Stimulated activated CD4-positive, alpha-beta T cell treated with anti-CD3 and anti-CD28 coated beads, TNF-alpha, amount 100 ng/mL, for 1 hour (primary cell): ENCODE measurements at regions not wholly inside any gene's neighbourhood (a gene's known extent, or its start where the extent isn't known, plus 50 kb on each side); places are given as distances from the start of the nearest gene placed in this dataset.
"Not testable (repeated sequence)": the region's sequence is repeated elsewhere in the genome, so short reads cannot be mapped to it uniquely, and the experiment has no call there.

ENCODE experiments used
- DNase-seq, 3 donors: peaks; one replicate each; pipeline ENCODE4 v3.0.0-alpha.2; 2020; ENCODE audit warnings: low read depth in 3 of 3, low spot score in 1 of 3

- DNase-seq: not testable (repeated sequence)
Observed at GRCh38 chr10:77740396-77740795, 102.8 kb upstream of the KCNMA1 start.

GRCh38 chr10:77738496-77739158, 101.0 kb upstream of the KCNMA1 start:
- no peak for DNase-seq

- no peak for DNase-seq
Observed at GRCh38 chr10:77737608-77738007, 100.0 kb upstream of the KCNMA1 start.

- not testable (repeated sequence) for DNase-seq
Observed at GRCh38 chr10:77735136-77735535, 97.5 kb upstream of the KCNMA1 start.

- DNase-seq: no peak
Observed at GRCh38 chr10:77732213-77733003, 94.8 kb upstream of the KCNMA1 start.

- DNase-seq: no peak
Observed at GRCh38 chr10:77727481-77727880, 89.9 kb upstream of the KCNMA1 start.

GRCh38 chr10:77726732-77727131, 89.1 kb upstream of the KCNMA1 start:
- no peak for DNase-seq

GRCh38 chr10:77726301-77726700, 88.7 kb upstream of the KCNMA1 start:
- no peak for DNase-seq

GRCh38 chr10:77724820-77725219, 87.2 kb upstream of the KCNMA1 start:
- DNase-seq: no peak

GRCh38 chr10:77723376-77723775, 85.8 kb upstream of the KCNMA1 start:
- DNase-seq: no peak

- not testable (repeated sequence) for DNase-seq
Observed at GRCh38 chr10:77722956-77723355, 85.3 kb upstream of the KCNMA1 start.

- no peak for DNase-seq
Observed at GRCh38 chr10:77721815-77722214, 84.2 kb upstream of the KCNMA1 start.

- DNase-seq: no peak
Observed at GRCh38 chr10:77718957-77719356, 81.3 kb upstream of the KCNMA1 start.

GRCh38 chr10:77718312-77718711, 80.7 kb upstream of the KCNMA1 start:
- DNase-seq: not testable (repeated sequence)

- DNase-seq: no peak
Observed at GRCh38 chr10:77717336-77717735, 79.7 kb upstream of the KCNMA1 start.

GRCh38 chr10:77716458-77717317, 79.1 kb upstream of the KCNMA1 start:
- DNase-seq: no peak

- no peak for DNase-seq
Observed at GRCh38 chr10:77715536-77715935, 77.9 kb upstream of the KCNMA1 start.

- DNase-seq: no peak
Observed at GRCh38 chr10:77715088-77715487, 77.5 kb upstream of the KCNMA1 start.

GRCh38 chr10:77713521-77714280, 76.1 kb upstream of the KCNMA1 start:
- DNase-seq: no peak

- no peak for DNase-seq
Observed at GRCh38 chr10:77712207-77712606, 74.6 kb upstream of the KCNMA1 start.

- DNase-seq: no peak
Observed at GRCh38 chr10:77711683-77712049, 74.1 kb upstream of the KCNMA1 start.
